SK-N-MC (cell line): ENCODE measurements at regions not wholly inside any gene's neighbourhood (a gene's known extent, or its start where the extent isn't known, plus 50 kb on each side); places are given as distances from the start of the nearest gene placed in this dataset.

Source experiments
- EZH2 ChIP-seq: fragments of 200-600 bp; sonication (generic); IDR thresholded peaks from one replicate; pipeline ENCODE4 v1.6.1; 2017; ENCODE audit warnings: antibody characterized with exemption
- POLR2AphosphoS5 ChIP-seq: IDR thresholded peaks from 2 replicates; pipeline ENCODE4 v1.6.1; 2012; ENCODE audit warnings: mild to moderate bottlenecking, low read depth, low read length, borderline replicate concordance

- TF ChIP-seq EZH2 (no peak), POLR2AphosphoS5 (no peak)
Measured at GRCh38 chr11:16547879-16548278, 190.6 kb upstream of the C11orf58 start.
